ENCODE measurements at regions not wholly inside any gene's neighbourhood (a gene's known extent, or its start where the extent isn't known, plus 50 kb on each side); places are given as distances from the start of the nearest gene placed in this dataset.
"Not testable (repeated sequence)": the region's sequence is repeated elsewhere in the genome, so short reads cannot be mapped to it uniquely, and the experiment has no call there.

DNA sequence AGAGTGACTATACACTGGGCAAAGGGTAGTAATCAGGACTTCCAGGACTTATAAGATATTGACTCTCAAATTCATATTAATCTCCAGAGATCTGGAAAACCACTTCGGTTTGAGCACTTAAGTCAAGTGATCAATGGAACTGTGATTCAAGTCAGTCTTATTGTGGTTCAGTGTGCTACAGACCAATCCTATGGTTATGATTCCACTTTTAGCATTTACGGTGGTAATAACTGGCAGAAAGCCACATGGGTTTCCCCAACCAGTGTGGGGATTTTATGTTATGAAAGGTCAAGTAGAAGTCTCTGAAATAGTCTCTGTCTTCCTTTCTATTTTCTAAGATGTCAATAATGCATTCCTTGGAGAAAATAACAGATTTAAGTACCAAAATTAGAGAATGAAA is 151.3 kb upstream of the NEGR1 start:
- Mint-ChIP-seq H3K4me1 (no peaks in the 10 kb centered on the region), H3K36me3 (ENCODE audit: low read depth) (no peaks in the 10 kb centered on the region), H3K27me3 (ENCODE audit: low read depth, poor library complexity) (peaks cover 6% of the 10 kb centered on the region), H3K9me3 (no peaks in the 10 kb centered on the region), H3K4me3 (no peak overlapping the region), H3K27ac (no peak overlapping the region)
- no peak for DNase-seq
- TF ChIP-seq, protein P1, sequence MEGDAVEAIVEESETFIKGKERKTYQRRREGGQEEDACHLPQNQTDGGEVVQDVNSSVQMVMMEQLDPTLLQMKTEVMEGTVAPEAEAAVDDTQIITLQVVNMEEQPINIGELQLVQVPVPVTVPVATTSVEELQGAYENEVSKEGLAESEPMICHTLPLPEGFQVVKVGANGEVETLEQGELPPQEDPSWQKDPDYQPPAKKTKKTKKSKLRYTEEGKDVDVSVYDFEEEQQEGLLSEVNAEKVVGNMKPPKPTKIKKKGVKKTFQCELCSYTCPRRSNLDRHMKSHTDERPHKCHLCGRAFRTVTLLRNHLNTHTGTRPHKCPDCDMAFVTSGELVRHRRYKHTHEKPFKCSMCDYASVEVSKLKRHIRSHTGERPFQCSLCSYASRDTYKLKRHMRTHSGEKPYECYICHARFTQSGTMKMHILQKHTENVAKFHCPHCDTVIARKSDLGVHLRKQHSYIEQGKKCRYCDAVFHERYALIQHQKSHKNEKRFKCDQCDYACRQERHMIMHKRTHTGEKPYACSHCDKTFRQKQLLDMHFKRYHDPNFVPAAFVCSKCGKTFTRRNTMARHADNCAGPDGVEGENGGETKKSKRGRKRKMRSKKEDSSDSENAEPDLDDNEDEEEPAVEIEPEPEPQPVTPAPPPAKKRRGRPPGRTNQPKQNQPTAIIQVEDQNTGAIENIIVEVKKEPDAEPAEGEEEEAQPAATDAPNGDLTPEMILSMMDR (IDR thresholded peaks at IDR 0.05) = no peak

DNA sequence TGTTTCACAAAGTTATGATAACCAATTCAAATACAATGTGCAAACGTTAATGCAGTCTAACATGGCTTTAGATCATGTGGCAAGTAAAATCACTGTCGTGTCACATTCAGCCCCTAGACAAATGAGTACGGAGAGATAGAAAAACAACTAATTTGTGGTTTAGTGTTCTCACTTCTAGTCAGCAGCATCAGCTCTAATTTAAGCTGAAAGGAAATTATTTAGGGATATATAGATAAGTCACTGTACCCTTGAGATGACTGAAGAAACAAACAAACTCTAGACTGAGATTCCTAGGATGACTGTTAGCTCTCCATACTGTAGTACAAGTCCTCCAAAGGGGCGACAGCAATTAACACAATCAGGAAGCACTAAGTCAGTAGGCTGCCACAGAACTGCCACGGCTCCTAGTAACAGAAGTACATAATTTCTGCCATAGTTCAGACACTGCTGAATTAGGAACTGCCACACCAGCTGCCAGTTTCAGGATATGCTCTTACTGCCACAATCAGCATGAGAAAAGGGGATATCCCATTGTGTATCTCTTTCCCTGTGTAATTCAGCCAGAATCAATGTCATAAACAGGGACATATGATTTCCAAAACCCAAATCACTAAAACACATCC is 150.4 kb upstream of the NEGR1 start:
- no peaks in the 10 kb centered on the region for H3K4me1 Mint-ChIP-seq
- no peak for DNase-seq
- H3K9me3 Mint-ChIP-seq = peaks cover 6% of the 10 kb centered on the region
- TF ChIP-seq, protein P1 (IDR thresholded peaks at IDR 0.05) = no peak
- H3K4me3 Mint-ChIP-seq = no peak overlapping the region
- no peak overlapping the region for H3K27ac Mint-ChIP-seq
- H3K27me3 Mint-ChIP-seq (ENCODE audit: low read depth, poor library complexity) = peaks cover 7% of the 10 kb centered on the region
- no peaks in the 10 kb centered on the region for H3K36me3 Mint-ChIP-seq (ENCODE audit: low read depth)

DNA sequence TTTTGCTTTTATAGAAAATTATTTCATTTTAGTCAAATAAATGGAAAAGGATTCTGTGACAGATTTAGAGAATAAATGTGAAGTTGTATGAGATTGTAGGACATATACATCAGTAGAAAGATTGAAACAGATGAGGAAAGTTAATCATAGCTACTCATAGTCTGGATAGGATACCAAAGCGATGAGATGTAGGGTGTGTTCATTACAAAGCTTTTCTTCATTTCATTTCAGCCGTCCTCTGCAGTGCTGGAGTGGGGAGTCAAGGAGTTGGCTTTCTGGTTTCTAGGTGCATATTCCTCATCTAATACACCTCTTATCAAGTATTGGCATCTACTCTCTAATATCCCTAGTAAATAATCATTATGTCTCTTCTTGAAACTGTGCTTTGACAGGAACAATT is 149.5 kb upstream of the NEGR1 start:
- DNase-seq = no peak
- Mint-ChIP-seq H3K27me3 (ENCODE audit: low read depth, poor library complexity) (peaks cover 7% of the 10 kb centered on the region), H3K4me3 (no peak overlapping the region), H3K27ac (no peak overlapping the region), H3K4me1 (no peaks in the 10 kb centered on the region), H3K36me3 (ENCODE audit: low read depth) (no peaks in the 10 kb centered on the region), H3K9me3 (peaks cover 15% of the 10 kb centered on the region)
- TF ChIP-seq, protein P1 (IDR thresholded peaks at IDR 0.05) = no peak

DNA sequence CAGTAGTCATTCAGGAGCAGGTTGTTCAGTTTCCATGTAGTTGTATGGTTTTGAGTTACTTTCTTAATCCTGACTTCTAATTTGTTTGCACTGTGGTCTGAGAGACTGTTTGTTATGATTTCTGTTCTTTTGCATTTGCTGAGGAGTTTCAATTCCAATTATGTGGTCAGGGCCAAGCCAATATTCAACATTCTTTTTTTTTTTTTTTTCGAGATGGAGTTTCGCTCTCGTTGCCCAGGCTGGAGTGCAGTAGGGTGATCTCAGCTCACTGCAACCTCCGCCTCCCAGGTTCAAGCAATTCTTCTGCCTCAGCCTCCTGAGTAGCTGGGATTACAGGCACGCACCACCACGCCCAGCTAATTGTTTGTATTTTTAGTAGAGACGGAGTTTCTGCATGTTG is 145.9 kb upstream of the NEGR1 start:
- H3K4me3 Mint-ChIP-seq; H3K27me3 Mint-ChIP-seq (ENCODE audit: low read depth, poor library complexity); H3K4me1 Mint-ChIP-seq; DNase-seq; H3K27ac Mint-ChIP-seq; H3K36me3 Mint-ChIP-seq (ENCODE audit: low read depth): not testable (repeated sequence)
- H3K9me3 Mint-ChIP-seq = peaks cover 23% of the 10 kb centered on the region

DNA sequence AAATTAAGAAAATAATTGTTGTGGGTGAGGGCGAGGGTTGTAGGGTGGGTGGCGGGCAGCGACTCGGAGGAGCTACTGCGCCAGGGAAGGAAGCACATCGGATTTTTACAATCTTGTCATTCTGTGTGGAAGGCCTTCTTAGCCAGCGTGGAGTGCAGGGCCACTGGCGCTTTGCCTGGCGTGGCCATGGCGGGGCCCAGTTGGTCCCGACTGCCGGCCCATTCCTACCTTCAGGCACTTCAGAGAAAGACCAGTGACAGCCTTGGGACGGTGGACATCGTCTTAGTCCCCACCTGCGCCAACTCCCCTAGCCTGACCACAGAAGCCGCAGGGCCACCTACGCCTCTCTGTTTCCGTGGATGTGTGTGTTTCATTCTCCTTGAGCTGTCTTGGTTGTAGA is 136.9 kb upstream of the NEGR1 start:
- Mint-ChIP-seq H3K9me3 (no peaks in the 10 kb centered on the region), H3K36me3 (ENCODE audit: low read depth) (no peaks in the 10 kb centered on the region), H3K4me1 (no peaks in the 10 kb centered on the region), H3K4me3 (no peak overlapping the region), H3K27me3 (ENCODE audit: low read depth, poor library complexity) (peaks cover 5% of the 10 kb centered on the region), H3K27ac (no peak overlapping the region)
- no peak for DNase-seq
- TF ChIP-seq, protein P1 (IDR thresholded peaks at IDR 0.05) = no peak

GRCh38 chr1:72412286-72412685 is 129.9 kb upstream of the NEGR1 start:
- Mint-ChIP-seq H3K9me3 (no peaks in the 10 kb centered on the region), H3K4me1 (no peaks in the 10 kb centered on the region), H3K4me3 (no peak overlapping the region), H3K36me3 (ENCODE audit: low read depth) (no peaks in the 10 kb centered on the region), H3K27ac (no peak overlapping the region), H3K27me3 (ENCODE audit: low read depth, poor library complexity) (peaks cover 6% of the 10 kb centered on the region)
- DNase-seq = no peak
- TF ChIP-seq, protein P1 (IDR thresholded peaks at IDR 0.05) = no peak

Data from nephron progenitor cell (in vitro differentiated cells).